Naive thymus-derived CD8-positive, alpha-beta T cell (primary cell): ENCODE measurements at regions not wholly inside any gene's neighbourhood (a gene's known extent, or its start where the extent isn't known, plus 50 kb on each side); places are given as distances from the start of the nearest gene placed in this dataset.
"Not testable (repeated sequence)": the region's sequence is repeated elsewhere in the genome, so short reads cannot be mapped to it uniquely, and the experiment has no call there.

ENCODE experiments used
- ATAC-seq, 2 donors: fragments of 150-1000 bp; cut with Tn5 transposase in 1 of 2; sonication (Bioruptor Pico), chemical (Tn5 transposase) in 1 of 2; 1 replicate in 1 of 2; 2 replicates in 1 of 2; pipeline ENCODE4 v1.10.0; 2021; ENCODE audit warnings: mild to moderate bottlenecking in 2 of 2, moderate library complexity in 2 of 2
- POLR2A ChIA-PET: fragments of 350-600 bp; sonication (Branson Sonifier 250); formaldehyde crosslinking; loops from one replicate; lab custom pipeline; 2021; ENCODE audit warnings: antibody characterized with exemption; lab: Charles Lee
- DNase-seq, 10 donors: peaks; one replicate each; pipeline versions ENCODE4 v3.0.0 to v3.0.0-alpha.2; 2020 to 2022
- H3K27ac Mint-ChIP-seq, 10 donors: one replicate each; pipeline ENCODE4 v1.8.0; 2020 to 2022; ENCODE audit warnings: mild to moderate bottlenecking in 10 of 10, mixed read lengths in 10 of 10, moderate library complexity in 4 of 10, inconsistent platforms in 1 of 10
- H3K27me3 Mint-ChIP-seq, 5 donors: one replicate each; pipeline ENCODE4 v1.8.0; 2021 to 2022; ENCODE audit warnings: mixed read lengths in 5 of 5
- H3K36me3 Mint-ChIP-seq, 3 donors: one replicate each; pipeline ENCODE4 v1.8.0; 2020 to 2022; ENCODE audit warnings: mixed read lengths in 3 of 3, mild to moderate bottlenecking in 2 of 3, inconsistent platforms in 1 of 3
- H3K4me1 Mint-ChIP-seq, 4 donors: one replicate each; pipeline ENCODE4 v1.8.0; 2021 to 2022; ENCODE audit warnings: mixed read lengths in 4 of 4
- H3K4me3 Mint-ChIP-seq, 10 donors: one replicate each; pipeline ENCODE4 v1.8.0; 2020 to 2022; ENCODE audit warnings: mild to moderate bottlenecking in 10 of 10, mixed read lengths in 10 of 10, moderate library complexity in 6 of 10, inconsistent platforms in 1 of 10
- H3K9me3 Mint-ChIP-seq, 9 donors: one replicate each; pipeline ENCODE4 v1.8.0; 2020 to 2022; ENCODE audit warnings: mixed read lengths in 9 of 9, mild to moderate bottlenecking in 3 of 9, inconsistent platforms in 1 of 9, moderate library complexity in 1 of 9

DNA sequence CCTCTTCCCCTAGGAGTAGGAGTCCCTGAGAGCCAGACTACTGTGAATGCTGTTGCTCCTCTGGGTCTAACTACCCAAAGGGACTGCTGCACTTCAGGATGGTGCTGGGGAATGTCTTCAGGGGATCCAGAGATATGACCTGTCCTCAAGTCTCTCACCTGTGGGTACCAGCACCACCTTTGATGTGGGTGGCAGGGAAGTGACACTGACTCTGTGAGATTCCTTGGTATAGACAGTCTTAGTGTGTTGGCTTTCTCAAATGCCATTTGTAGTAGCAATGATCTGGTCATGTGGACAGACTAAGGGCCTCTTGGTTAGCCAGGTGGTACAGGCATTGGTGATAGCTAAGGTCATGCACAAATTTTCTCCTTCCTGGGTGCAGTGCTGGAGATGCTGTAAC is 108.9 kb upstream of the ADAMTS3 start:
- DNase-seq (no peak), ATAC-seq (no peak)
- no peaks in the 10 kb centered on the region for H3K36me3 Mint-ChIP-seq
- no peak overlapping the region for H3K4me3 Mint-ChIP-seq
- no peaks in the 10 kb centered on the region for H3K4me1 Mint-ChIP-seq
- H3K27me3 Mint-ChIP-seq: peaks cover 0 to 62% (median 14%) of the 10 kb centered on the region in 5 donors
- H3K27ac Mint-ChIP-seq: no peak overlapping the region
- peaks cover 0 to 23% (median 0%) of the 10 kb centered on the region in 9 donors for H3K9me3 Mint-ChIP-seq
- POLR2A ChIA-PET: no interaction called here

DNA sequence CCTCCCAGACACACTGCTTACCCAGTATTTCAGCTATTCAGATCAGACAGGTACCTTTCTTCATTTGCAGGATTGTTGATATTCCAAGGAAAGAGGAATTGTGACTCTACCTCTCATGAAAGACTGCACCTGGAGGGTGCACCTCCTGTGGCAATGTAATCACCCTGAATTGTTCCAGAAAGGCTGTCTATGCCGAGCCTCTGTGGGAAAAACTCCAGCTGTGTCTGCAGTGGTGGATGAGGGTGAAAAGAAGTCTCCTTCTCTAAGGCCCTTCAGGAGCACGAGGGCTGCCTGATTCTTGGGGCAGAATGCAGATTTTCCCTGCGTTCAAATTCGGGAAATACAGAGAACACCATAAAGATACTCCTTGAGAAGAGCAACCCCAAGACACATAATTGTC is 108.2 kb upstream of the ADAMTS3 start:
- POLR2A ChIA-PET: no interaction called here
- H3K9me3 Mint-ChIP-seq: peaks cover 0 to 16% (median 0%) of the 10 kb centered on the region in 9 donors
- no peaks in the 10 kb centered on the region for H3K36me3 Mint-ChIP-seq
- no peak for ATAC-seq
- H3K27me3 Mint-ChIP-seq: peaks cover 0 to 64% (median 14%) of the 10 kb centered on the region in 5 donors
- H3K27ac Mint-ChIP-seq: no peak overlapping the region
- H3K4me3 Mint-ChIP-seq: no peak overlapping the region
- no peaks in the 10 kb centered on the region for H3K4me1 Mint-ChIP-seq
- no peak for DNase-seq

DNA sequence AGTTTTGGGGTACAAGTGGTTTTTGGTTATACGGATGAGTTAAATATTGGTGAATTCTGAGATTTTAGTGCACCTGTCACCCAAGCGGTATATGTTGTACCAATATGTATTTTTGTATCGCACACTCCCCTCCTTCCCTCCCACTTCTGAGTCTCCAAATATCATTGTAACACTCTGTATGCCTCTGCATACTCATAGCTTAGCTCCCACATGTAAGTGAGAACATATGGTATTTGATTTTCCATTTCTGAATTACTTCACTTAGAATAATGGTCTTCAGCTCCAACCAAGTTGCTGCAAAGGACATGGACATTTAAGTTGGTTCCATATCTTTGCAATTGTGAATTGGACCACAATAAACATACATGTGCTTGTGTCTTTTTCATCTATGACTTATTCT is 103.0 kb upstream of the ADAMTS3 start:
- H3K27ac Mint-ChIP-seq: no peak overlapping the region
- H3K9me3 Mint-ChIP-seq: no peaks in the 10 kb centered on the region
- H3K27me3 Mint-ChIP-seq: peaks cover 0 to 28% (median 3%) of the 10 kb centered on the region in 5 donors
- ATAC-seq: no peak
- no peak for DNase-seq
- H3K4me3 Mint-ChIP-seq: no peak overlapping the region
- H3K4me1 Mint-ChIP-seq: no peaks in the 10 kb centered on the region
- POLR2A ChIA-PET: no interaction called here
- H3K36me3 Mint-ChIP-seq: no peaks in the 10 kb centered on the region

DNA sequence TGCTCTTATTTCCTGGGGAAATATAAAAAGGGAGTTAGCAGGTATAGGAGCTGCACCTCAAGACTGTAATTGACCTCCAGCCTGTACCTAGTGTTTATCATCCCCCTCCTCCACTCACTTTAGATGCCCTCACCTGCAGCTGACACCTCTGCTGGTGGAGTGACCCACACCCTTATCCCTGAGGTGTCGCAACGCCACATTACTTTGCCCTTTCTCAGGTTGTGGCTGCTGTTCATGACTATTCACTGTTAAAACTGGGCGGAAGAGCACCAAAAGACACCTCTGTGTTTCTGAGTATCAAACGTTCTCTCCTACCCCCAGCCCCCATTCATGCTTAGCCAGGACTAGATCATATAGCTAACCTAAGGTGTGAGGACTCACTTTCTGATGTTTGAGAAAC is 101.5 kb upstream of the ADAMTS3 start:
- H3K4me3 Mint-ChIP-seq: no peak overlapping the region
- no peaks in the 10 kb centered on the region for H3K4me1 Mint-ChIP-seq
- peaks cover 0 to 16% (median 3%) of the 10 kb centered on the region in 5 donors for H3K27me3 Mint-ChIP-seq
- H3K27ac Mint-ChIP-seq: no peak overlapping the region
- DNase-seq (no peak), ATAC-seq (no peak)
- no peaks in the 10 kb centered on the region for H3K9me3 Mint-ChIP-seq
- POLR2A ChIA-PET: no interaction called here
- no peaks in the 10 kb centered on the region for H3K36me3 Mint-ChIP-seq

DNA sequence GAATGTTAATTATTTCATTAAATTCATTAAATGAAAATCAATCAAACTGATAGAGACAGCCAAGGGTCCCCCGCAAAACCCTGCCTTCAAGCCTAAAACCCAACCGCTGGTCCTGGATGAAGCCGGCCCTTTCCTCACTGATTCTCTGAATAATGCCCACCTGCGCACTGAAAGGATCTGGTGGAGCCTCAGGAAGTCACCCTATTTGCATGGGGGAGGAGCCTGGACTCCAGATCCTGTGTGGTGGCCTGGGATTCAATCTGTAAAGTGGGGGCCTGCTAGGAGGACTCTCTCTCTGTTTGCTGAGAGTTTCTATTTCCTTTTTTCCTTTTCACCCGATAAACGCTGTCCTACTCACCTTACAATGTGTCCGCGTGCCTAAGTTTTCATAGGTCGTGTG is 97.9 kb upstream of the ADAMTS3 start:
- POLR2A ChIA-PET: no interaction called here
- Mint-ChIP-seq H3K9me3 (peaks cover 0 to 3% (median 0%) of the 10 kb centered on the region in 9 donors), H3K4me1 (no peaks in the 10 kb centered on the region), H3K27ac (no peak overlapping the region), H3K36me3 (no peaks in the 10 kb centered on the region), H3K4me3 (no peak overlapping the region), H3K27me3 (peaks cover 2 to 16% (median 5%) of the 10 kb centered on the region in 5 donors)
- no peak for ATAC-seq
- DNase-seq: no peak

DNA sequence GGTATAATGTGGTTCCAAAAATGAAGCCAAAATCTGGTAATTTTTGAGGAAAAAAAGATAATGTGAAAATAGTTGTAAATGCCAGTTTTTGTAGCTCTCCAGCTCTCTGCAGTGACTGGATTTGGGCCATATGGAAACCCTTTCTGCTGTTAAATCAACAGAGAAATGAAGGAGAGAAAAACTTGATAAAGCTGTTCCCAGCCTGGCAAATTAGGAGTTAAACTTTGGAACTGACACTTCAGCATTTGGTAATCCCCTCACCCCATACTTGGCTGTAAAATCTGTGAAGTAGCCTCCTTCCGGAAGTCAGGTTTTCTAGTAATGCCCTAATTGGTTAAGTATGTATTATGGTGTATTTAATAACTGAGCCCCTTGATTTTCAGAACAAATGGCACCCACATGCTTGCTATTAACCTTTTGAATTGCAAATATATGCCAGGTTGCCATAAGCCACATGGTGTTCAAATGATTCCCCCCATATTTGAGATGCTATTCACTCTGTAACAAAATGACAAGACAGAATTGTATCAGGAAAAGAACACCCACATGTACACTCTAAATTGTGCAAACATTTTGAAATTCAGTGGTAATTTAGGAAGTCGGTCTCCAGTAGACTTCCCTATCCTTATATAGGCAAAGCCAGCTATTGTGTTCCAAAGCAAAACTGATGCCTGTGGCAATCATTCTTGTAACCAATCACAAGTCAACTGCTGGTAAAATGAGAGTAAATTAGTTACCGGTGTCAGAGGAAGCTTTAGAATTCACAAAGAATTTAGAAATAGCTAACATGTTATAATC is 96.3 kb upstream of the ADAMTS3 start:
- no peak for DNase-seq
- ATAC-seq: no peak
- Mint-ChIP-seq H3K27ac (no peak overlapping the region), H3K4me1 (no peaks in the 10 kb centered on the region), H3K9me3 (peaks cover 0 to 3% (median 0%) of the 10 kb centered on the region in 9 donors), H3K36me3 (no peaks in the 10 kb centered on the region), H3K4me3 (no peak overlapping the region), H3K27me3 (peaks cover 2 to 16% (median 5%) of the 10 kb centered on the region in 5 donors)
- POLR2A ChIA-PET: no interaction called here

DNA sequence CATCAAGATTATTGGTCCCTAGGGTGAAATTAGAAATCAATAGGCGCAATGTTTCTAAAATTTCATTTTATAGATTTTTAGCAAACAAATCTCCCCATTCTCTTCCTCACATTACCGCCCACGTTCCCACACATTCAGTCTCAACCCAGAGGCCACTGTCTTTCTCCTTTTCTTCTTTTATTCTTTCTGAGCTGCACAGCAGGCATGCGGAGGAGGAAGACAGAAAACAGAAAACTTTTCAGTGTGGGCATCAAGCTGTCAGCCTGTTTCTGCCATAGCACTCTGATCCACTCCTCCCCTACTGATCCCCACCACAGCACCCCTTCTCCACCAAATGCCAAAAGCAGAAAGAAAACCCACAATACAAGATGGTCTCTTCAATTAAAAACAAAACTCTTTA is 94.8 kb upstream of the ADAMTS3 start:
- Mint-ChIP-seq H3K4me1 (no peaks in the 10 kb centered on the region), H3K36me3 (no peaks in the 10 kb centered on the region), H3K9me3 (peaks cover 0 to 7% (median 0%) of the 10 kb centered on the region in 9 donors), H3K4me3 (no peak overlapping the region), H3K27ac (peak overlapping the region in 1 of 10 donors; percentile 7), H3K27me3 (peaks cover 2 to 16% (median 5%) of the 10 kb centered on the region in 5 donors)
- ATAC-seq: no peak
- DNase-seq: no peak
- POLR2A ChIA-PET: no interaction called here

DNA sequence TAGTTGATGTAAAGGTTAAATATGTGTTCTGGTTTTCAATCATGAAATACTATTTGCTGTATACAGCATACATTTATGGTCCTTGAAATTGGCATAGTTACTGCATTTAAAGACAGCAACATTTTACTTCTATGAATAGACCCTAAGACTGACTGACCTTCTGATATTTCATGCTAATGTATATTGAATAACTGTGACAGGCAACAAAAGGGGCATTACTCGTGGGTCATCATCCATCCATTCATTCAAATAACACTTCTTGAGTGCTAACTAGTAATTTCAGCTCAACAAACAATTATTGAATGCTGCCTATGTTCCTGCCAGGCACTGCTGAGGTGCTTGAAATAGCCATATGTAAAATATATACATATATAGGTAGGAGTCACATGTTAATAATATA is 92.8 kb upstream of the ADAMTS3 start:
- POLR2A ChIA-PET: no interaction called here
- no peak for ATAC-seq
- peaks cover 2 to 16% (median 5%) of the 10 kb centered on the region in 5 donors for H3K27me3 Mint-ChIP-seq

DNA sequence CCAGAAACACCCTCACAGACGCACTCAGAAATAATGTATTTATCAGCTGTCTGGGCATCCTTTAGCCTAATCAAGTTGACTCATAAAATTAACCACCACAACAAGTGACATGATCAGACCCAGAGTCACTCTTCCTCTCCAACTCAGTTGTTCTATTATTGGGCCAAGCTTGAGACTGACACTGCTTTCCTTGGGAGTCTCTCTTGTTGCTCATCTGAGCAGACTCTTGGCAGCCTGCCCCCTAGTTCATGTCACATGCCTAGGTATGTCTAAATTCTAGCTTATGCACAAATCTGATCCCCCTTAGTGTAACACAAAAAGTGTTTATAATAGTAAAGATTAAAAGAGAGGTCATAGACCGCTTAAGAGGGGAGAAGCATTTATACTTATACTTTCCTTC is 72.6 kb upstream of the ADAMTS3 start:
- no peak overlapping the region for H3K4me3 Mint-ChIP-seq
- no peak overlapping the region for H3K27ac Mint-ChIP-seq
- H3K36me3 Mint-ChIP-seq: no peaks in the 10 kb centered on the region
- H3K4me1 Mint-ChIP-seq: no peaks in the 10 kb centered on the region
- ATAC-seq (no peak), DNase-seq (no peak)
- POLR2A ChIA-PET: no interaction called here
- peaks cover 0 to 3% (median 0%) of the 10 kb centered on the region in 5 donors for H3K27me3 Mint-ChIP-seq
- H3K9me3 Mint-ChIP-seq: peaks cover 0 to 6% (median 0%) of the 10 kb centered on the region in 9 donors

More for the DNA sequence above, 92.8 kb upstream of the ADAMTS3 start:
- H3K27ac Mint-ChIP-seq: no peak overlapping the region
- no peak for DNase-seq
- H3K9me3 Mint-ChIP-seq: peaks cover 0 to 7% (median 0%) of the 10 kb centered on the region in 9 donors
- H3K4me3 Mint-ChIP-seq: no peak overlapping the region
- no peaks in the 10 kb centered on the region for H3K4me1 Mint-ChIP-seq
- no peaks in the 10 kb centered on the region for H3K36me3 Mint-ChIP-seq

DNA sequence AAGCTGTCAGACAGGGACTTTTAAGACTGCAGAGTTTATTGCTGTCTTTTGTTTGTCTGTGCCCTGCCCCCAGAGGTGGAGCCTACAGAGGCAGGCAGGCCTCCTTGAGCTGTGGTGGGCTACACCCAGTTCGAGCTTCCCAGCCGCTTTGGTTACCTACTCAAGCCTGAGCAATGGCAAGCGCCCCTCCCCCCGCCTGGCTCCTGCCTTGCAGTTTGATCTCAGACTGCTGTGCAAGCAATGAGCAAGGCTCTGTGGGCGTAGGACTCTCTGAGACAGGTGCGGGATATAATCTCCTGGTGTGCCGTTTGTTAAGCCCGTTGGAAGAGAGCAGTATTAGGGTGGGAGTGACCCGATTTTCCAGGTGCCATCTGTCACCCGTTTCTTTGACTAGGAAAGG is 67.8 kb upstream of the ADAMTS3 start:
- DNase-seq, H3K4me3 Mint-ChIP-seq, H3K4me1 Mint-ChIP-seq, H3K36me3 Mint-ChIP-seq, H3K27ac Mint-ChIP-seq, POLR2A ChIA-PET, ATAC-seq, H3K27me3 Mint-ChIP-seq: not testable (repeated sequence)
- H3K9me3 Mint-ChIP-seq: peaks cover 0 to 17% (median 4%) of the 10 kb centered on the region in 9 donors

DNA sequence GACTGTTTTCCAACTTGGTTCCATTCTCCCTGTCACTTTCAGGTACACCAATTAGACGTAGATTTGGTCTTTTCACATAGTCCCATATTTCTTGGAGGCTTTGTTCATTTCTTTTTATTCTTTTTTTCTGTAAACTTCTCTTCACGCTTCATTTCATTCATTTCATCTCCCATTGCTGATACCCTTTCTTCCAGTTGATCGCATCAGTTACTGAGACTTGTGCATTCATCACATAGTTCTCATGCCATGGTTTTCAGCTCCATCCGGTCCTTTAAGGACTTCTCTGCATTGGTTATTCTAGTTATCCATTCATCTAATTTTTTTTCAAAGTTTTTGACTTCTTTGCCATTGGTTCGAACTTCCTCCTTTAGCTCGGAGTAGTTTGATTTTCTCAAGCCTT is 66.9 kb upstream of the ADAMTS3 start:
- H3K36me3 Mint-ChIP-seq, H3K27me3 Mint-ChIP-seq, H3K4me3 Mint-ChIP-seq, H3K27ac Mint-ChIP-seq, ATAC-seq, DNase-seq, H3K4me1 Mint-ChIP-seq, POLR2A ChIA-PET: not testable (repeated sequence)
- H3K9me3 Mint-ChIP-seq: peaks cover 0 to 17% (median 4%) of the 10 kb centered on the region in 9 donors

DNA sequence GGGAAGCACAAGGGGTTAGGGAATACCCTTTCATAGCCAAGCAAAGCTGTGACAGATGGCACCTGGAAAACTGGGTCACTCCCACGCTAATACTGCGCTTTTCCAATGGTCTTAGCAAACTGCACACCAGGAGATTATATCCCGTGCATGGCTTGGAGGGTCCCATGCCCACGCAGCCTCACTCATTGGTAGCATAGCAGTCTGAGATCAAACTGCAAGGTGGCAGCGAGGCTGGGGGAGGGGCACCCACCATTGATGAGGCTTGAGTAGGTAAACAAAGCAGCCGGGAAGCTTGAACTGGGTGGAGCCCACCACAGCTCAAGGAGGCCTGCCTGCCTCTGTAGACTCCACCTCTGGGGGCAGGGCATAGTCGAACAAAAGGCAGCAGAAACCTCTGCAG is 63.2 kb upstream of the ADAMTS3 start:
- POLR2A ChIA-PET, ATAC-seq, H3K36me3 Mint-ChIP-seq, DNase-seq, H3K27me3 Mint-ChIP-seq, H3K27ac Mint-ChIP-seq, H3K4me1 Mint-ChIP-seq, H3K4me3 Mint-ChIP-seq: not testable (repeated sequence)
- H3K9me3 Mint-ChIP-seq: peaks cover 0 to 17% (median 2%) of the 10 kb centered on the region in 9 donors

DNA sequence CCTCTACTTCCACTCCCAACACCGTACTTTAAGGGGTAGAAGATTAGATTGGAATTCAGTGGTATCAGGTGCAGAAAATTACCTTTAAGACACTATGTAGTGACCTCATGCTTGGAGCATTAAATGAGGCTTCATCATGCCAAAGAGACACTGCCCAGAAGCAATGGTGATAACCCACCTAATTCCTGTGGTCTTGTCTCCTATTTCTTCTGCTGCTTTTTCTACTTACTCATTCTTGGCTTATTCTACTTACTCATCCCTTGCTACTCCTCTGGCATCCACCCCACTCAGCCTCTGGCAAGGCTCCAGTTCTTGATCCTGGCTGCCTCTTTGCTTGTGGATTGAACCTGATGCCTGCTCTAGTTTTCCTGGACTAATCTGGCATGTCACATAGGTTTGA is 62.3 kb upstream of the ADAMTS3 start:
- POLR2A ChIA-PET: no interaction called here
- Mint-ChIP-seq H3K4me1 (no peaks in the 10 kb centered on the region), H3K27me3 (peaks cover 0 to 6% (median 0%) of the 10 kb centered on the region in 5 donors), H3K4me3 (no peak overlapping the region), H3K9me3 (peaks cover 0 to 16% (median 2%) of the 10 kb centered on the region in 9 donors), H3K36me3 (no peaks in the 10 kb centered on the region), H3K27ac (no peak overlapping the region)
- no peak for DNase-seq
- no peak for ATAC-seq

DNA sequence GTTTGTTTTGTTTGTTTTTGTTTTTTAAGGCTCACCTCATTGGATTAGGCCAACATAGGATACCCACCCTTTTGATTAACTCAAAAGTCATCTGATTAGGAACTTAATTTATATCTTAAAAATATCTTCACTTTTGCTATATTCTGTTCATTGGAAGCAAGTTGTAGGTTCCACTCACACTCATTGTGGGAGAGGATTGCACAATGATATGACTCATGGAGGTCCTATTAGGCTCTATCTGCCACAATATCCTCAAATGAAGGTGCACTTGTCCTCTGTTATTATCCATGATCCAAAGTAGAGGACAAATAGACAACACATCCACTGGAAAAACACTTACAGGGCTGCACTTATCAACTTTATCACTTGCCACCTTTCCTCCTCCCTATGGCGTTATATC is 60.5 kb upstream of the ADAMTS3 start:
- Mint-ChIP-seq H3K4me1 (no peaks in the 10 kb centered on the region), H3K4me3 (no peak overlapping the region), H3K27me3 (peaks cover 0 to under 1% (median 0%) of the 10 kb centered on the region in 5 donors), H3K27ac (no peak overlapping the region), H3K36me3 (no peaks in the 10 kb centered on the region), H3K9me3 (peaks cover 0 to 5% (median 0%) of the 10 kb centered on the region in 9 donors)
- POLR2A ChIA-PET: no interaction called here
- ATAC-seq (no peak), DNase-seq (no peak)
